ENCODE measurements at regions not wholly inside any gene's neighbourhood (a gene's known extent, or its start where the extent isn't known, plus 50 kb on each side); places are given as distances from the start of the nearest gene placed in this dataset.

DNA sequence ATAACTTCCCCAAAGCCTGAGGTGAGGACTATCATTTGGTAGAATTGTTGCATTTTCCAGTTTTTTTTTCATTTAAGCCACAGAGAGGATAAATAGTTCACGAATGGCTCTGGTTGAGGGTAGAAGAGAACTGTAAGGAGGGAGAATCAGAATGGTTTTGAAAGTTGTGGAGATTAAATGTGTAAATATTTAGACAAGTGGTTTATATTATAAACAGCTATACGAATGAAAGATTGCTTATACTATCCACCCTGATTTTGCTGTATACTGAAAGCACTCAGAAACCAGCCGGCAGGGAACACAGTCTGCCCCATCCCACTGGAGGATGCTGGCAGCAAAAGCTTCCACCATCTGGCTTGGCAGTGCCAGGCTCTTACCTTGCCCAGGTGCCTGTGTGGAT, 341.1 kb downstream of the RAPGEF2 start:
- no peak for DNase-seq (ENCODE audit: low read depth in 2 of 3, low spot score in 1 of 3)

DNA sequence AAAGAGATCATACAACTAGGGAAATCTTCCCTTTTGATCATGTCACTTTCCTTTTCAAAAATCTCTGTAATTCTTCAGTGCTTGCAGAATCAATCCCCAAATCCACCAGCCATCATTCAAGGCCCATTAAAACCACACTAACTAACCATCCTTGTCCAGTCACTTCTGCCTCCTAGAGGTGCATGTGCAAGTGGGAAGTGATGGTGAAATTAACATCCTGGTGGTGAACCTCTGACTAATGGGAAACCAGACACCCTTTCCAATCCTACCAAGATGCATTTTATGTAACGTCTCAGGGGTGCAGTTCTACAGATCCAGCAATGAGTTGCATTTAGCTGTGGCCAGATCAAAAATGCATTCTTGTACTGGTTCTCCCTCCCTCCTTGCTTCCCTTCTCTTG, 341.8 kb downstream of the RAPGEF2 start:
- DNase-seq (ENCODE audit: low read depth in 2 of 3, low spot score in 1 of 3): no peak

DNA sequence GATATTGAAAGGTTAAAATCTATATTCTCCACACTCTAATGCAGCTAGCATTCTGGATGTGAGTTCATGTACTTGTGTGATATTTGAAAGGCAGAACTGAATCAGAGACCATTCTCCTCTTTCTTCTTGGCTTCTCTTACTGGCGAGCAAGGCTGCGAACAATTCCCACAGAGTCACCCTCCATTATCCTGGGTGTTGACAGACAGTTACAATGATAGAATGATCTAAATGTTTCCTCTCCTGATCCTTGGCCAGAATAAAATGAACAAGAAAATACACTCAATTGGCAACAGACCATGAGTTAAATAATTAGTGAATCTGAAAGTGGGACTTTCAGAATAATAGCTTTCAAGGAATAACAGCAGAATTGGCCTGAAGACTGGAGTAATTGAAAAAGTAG, 342.8 kb downstream of the RAPGEF2 start:
- DNase-seq (ENCODE audit: low read depth in 2 of 3, low spot score in 1 of 3): no peak

DNA sequence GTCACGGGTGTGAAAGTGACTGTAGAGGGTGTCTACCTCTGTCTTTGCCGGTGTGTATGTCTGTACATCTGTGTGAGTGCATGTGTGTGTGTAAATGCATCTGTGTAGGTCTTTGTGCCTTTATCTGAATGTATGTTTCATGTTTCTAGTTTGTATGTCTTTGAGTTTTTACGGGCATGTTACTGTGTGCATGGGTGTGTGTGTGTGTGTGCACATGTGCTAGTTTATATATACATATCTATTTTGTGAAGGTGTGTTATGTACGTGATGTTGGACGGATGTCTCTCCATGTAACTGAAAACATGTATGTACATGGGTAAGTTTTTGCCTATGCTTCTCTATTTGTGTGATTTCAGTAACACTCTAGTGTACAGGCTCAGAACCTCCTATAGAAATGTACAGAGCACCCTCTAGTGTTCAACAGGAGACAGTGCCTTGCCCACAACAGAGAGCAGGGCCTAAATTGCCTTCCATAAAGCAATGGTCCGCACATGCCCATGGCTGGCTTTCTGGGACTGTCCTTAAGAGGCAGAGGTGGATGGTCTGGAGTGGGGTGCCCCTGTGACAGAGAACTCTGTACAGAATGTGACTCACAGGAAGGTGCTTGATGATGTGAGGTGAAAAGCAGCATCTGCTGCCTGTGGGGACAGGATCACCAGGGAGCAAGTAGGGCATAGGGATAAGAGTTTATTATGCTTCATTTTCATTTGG, 343.5 kb downstream of the RAPGEF2 start:
- DNase-seq (ENCODE audit: low read depth in 2 of 3, low spot score in 1 of 3): peak in 1 of 3 donors; percentile 32

DNA sequence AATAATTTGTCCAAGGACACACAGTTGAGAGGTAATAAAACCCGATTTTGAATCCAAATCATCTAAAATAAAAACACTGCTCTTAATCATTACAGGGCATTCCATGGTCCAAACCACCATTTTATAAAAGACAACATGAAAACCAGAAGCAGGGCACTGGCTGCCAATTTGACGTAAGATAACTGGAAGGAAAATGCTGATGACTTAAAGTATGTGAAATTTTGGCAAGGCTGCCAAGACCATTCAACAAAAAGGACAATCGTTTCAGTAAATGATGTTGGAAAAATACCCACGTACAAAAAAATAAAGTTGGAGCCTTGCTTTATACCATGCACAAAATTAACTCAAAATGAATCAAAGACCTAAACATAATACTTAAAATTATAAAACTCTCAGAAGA, 344.4 kb downstream of the RAPGEF2 start:
- no peak for DNase-seq (ENCODE audit: low read depth in 2 of 3, low spot score in 1 of 3)

DNA sequence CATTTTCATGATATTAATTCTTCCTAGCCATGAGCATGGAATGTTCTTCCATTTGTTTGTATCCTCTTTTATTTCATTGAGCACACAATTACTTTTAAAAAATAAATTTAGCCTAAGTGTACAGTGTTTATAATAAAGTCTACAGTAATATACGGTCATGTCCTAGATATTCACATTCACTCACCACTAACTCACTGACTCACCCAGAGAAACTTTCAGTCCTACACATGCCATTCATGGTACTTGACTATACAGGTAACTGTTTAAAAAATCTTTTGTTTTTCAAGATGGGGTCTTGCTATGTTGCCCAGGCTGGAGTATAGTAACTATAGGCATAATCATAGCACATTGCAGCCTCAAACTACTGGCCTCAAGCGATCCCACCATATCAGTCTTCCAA, 348.1 kb downstream of the RAPGEF2 start:
- DNase-seq (ENCODE audit: low read depth in 2 of 3, low spot score in 1 of 3): no peak

DNA sequence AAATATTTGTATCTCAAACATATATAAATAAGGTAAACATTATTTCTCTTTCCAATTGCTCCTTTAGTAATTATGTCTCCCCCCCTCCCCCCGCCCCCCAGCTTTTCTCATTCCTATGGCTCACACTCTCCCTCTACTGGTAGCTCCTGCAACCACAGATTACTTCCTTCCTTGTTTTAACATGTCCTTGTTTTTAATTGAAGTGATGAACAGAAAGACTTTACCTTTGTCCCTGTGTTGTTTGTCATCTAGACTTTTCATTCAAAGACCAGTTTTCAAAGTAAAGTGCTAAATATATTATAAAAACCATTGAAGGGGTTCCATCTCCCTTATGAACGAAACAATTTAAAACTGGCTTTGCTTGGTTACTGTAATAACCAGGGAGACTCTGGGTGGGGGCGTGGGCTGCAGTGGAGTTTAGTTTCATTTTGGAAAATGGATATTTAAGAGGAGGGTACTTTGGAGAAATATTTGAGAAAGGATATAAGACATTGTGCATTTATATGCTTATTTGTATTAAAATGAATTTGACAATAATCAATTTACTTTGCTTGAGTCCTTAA, 352.9 kb downstream of the RAPGEF2 start:
- no peak for DNase-seq (ENCODE audit: low read depth in 2 of 3, low spot score in 1 of 3)

DNA sequence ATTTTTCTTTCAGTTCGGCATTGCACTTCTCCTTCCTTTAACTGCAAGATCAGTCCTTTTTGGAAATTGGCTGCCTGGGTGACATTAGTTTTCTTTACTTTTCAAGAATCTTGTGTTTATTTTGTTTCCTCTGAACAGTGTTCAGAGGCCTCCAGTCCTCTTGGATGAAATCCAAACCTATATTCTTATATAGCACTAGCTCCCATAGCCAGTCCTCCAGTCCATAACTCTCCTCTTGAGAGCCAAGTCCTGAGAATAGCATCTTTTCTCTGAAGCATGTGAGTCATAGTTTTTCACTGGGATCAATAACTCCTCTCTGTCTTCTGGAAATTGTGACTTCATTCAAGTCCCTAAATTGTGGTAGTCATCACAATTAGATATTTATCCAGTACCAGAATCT, 357.5 kb downstream of the RAPGEF2 start:
- no peak for DNase-seq (ENCODE audit: low read depth in 2 of 3, low spot score in 1 of 3)

DNA sequence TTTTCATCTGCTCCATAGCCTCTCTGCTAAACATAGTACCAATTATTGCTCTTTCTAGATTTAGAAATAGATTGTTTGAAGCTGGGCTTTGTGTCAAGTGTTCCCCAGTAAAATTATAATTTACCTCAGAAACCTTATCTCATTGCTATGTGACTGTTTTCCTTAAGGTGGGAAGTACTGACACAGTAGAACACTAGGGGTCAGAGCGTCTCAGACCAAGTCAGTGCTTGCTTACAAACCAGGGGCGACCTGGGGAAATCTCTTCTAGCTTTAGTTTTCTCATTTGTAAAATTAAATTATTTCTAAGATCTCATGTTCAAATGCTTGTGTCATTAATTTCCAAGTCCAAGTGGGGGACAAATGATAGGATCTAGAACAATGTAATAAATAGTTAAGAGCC, 360.4 kb downstream of the RAPGEF2 start:
- DNase-seq (ENCODE audit: low read depth in 2 of 3, low spot score in 1 of 3): no peak

DNA sequence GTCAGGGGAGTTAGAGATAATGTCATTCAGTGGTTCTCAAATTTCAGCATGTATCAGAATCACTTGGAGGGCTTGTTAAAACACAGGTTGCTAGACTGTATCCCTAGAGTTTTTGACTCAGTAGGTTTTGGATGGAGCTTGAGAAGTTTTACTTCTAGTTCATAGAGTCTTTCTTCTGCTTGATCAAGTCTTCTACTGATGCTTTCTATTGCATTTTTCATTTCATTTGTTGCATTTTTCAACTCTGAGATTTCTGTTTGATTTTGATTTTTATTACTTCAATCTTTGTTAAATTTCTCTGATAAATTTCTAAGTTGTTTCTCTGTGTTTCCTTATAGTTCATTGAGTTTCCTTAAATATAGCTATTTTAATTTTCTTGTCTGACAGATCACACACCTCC, 361.4 kb downstream of the RAPGEF2 start:
- DNase-seq (ENCODE audit: low read depth in 2 of 3, low spot score in 1 of 3): no peak

DNA sequence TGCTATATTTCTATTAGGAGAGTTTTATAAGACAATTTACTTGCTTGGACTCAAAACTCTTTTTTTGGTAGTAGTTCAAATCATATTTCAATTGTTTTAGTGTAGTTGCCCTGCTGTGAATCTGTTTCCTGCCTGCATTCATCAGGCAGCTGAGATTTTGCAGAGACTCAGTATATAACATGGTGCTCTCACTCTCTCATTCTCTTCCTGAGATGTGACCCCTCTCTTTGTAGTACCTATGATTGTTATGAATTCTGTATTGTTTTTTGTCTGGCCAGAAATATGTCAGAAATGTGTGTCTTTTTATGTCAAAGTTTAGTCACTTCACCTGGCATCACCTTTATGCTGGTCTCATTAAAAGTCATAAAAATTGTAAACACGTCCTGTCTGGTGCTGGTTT, 374.0 kb downstream of the RAPGEF2 start:
- no peak for DNase-seq (ENCODE audit: low read depth in 2 of 3, low spot score in 1 of 3)

DNA sequence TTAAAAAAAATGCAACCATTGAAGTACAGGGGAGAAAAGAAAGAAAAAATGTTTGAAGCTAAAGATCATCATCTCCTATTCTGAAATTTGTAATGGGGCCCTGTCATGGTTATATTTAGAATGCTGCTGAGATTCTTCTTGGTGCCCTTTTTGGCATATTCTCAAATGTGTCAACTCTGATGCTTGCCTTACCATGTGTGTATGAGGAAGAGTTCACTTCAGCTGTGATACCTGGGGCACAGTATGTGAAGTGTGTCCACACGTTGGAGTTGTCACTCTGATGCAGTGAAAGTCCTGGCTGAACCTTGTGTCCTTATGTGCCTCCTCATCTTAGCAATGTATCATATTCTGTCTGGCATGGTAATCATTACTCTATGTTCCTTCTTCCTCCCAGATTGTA, 377.9 kb downstream of the RAPGEF2 start:
- no peak for DNase-seq (ENCODE audit: low read depth in 2 of 3, low spot score in 1 of 3)

DNA sequence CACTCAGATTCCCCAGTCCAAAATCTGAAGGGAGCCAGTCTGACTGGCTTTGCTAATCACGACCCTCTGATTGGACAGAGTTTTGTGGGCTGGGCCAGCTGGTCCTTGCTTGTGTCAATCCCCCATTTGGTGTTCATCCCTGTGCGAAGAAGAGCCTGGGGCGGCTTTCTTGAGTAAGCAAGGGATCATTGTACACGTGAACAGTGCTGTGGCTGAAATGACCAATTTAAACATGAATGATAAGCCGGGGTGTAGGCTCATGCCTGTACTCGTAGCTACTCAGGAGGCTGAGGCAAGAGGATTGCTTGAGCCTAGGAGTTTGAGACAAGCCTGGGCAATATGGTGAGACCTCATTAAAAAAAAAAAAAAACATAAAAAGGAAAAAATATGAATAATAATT, 379.1 kb downstream of the RAPGEF2 start:
- DNase-seq (ENCODE audit: low read depth in 2 of 3, low spot score in 1 of 3): no peak

DNA sequence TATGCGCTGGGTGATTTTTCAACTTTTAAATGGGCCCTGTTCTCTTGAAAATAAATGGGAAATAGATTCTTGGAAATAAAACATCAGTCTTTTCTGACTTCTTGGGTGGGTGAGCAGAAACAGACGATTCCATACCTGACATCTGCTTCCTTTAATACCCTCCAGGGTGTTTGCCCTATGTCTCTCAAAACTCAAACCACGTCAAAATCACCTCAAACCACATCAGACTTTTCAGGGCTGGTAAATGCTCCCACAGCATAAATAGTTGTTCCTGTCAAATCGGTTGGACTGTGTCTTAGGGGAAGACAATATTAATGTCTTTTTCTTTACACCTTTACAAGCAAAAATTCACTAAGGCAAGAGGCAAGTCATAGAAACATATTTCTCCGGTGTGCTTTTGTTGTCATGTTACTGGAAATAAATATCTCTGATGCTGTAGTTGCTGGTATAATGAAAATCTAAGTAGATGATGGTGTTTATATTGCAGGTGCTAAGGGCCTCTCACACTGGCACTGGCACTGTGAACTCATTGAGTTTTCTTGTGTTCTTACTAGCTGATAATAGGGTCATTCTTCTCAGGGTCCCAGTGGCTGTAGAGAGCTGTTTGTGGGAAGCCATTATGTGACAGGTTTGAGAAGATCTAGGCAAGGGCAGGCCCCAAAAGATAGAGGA, 380.4 kb downstream of the RAPGEF2 start:
- DNase-seq (ENCODE audit: low read depth in 2 of 3, low spot score in 1 of 3): no peak

DNA sequence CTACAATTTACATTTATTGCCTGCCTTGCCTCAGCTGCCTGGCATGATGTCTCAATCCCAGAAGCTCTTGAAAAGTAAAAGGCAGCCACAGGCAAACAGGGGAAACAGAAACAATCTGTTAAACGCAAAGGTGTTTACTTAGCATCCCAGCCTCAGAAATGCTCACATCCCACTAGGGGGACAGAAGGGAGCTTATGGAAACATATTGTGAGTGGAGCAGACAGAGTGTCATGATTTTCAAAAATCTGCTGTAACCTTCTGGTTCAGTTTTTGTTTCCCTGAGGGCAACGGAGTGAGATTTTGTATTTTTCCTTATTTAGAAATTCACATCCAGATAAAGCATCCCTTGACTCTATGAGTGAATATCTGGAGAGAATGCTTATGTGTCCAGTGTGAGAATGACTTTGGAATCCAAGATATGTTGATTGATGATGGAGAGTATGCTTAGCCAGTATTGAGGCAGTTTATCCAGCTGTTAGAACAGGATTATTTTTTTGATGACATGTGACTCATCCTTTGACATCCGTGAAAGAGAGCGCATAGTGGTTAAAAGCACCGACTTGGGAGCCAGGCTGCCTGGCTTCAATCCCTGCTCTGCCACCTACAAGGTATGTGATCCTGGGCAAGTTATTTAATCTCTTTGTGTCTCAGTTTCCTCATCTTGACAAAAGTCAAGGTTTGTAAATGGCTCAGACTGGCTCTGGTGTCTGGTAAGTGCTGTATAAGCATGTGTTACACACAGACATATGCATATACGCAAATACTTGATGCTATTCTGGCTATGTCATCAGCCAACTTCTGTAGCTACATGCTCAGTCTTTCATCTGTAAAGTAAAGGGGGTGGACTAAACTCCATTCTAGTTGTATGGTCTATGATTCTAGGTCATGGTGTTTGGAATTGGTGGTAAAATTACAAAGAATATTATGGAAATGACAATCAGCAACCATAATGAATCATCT, 381.2 kb downstream of the RAPGEF2 start:
- DNase-seq (ENCODE audit: low read depth in 2 of 3, low spot score in 1 of 3): no peak

DNA sequence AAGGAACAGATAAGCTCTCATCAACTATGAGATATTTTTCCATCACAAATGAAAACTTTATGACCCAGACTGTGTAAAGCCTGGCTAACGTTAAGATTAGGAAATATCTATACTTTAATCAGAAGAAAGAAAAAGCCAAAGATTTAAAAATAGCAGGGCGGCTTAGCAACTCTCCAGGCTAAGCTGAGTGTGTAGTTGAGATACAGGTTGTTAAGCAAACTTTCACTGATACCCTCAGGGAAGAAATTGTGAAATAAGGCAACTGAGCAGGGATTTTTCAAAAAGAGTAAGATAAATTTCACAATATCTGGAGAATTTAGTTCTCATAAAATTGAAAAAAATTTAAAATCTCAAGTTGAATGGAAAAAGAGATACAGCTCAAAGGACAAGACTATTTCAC, 382.0 kb downstream of the RAPGEF2 start:
- no peak for DNase-seq (ENCODE audit: low read depth in 2 of 3, low spot score in 1 of 3)

DNA sequence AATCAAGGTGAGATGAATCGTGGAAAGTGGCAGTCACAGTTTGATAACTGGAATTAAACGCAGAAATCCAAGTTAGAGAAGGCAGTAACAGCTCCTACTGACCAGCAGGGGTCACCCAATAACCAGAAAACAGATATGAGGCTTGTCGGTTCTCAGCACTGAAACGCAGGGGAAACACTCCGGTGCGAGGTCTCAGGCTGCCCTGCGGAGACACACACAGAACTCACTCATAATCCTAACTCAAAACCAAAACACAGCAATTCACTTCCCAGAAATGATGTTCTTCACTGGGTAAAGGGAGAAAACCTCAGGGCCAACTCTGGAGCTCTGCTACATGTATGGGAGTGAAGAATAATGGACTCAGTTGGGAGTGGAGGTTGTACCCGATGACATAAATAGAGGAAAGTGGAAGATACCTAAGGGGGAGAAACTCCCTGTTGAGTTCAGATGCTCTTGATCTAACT, 384.4 kb downstream of the RAPGEF2 start:
- DNase-seq (ENCODE audit: low read depth in 2 of 3, low spot score in 1 of 3): peak in 2 of 3 donors; percentile 3 to 15

DNA sequence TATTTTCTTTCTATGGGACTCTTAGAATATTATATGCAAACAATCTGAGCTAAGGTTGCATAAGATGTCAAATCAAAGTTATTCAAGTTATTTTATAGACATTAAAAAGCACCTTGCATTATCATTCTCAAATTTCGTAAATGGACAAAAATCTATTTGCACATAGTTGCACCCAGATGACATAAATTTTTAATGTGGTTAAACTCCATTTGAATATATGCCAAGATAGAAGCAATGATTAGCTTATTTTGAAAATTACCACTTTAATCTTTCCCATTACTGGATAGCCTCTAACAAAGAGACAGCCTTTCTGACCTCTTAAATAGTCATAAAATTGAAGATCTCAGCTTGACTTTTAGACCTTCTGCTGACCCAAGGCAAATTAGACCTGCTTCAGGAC, 386.8 kb downstream of the RAPGEF2 start:
- DNase-seq (ENCODE audit: low read depth in 2 of 3, low spot score in 1 of 3): no peak

DNA sequence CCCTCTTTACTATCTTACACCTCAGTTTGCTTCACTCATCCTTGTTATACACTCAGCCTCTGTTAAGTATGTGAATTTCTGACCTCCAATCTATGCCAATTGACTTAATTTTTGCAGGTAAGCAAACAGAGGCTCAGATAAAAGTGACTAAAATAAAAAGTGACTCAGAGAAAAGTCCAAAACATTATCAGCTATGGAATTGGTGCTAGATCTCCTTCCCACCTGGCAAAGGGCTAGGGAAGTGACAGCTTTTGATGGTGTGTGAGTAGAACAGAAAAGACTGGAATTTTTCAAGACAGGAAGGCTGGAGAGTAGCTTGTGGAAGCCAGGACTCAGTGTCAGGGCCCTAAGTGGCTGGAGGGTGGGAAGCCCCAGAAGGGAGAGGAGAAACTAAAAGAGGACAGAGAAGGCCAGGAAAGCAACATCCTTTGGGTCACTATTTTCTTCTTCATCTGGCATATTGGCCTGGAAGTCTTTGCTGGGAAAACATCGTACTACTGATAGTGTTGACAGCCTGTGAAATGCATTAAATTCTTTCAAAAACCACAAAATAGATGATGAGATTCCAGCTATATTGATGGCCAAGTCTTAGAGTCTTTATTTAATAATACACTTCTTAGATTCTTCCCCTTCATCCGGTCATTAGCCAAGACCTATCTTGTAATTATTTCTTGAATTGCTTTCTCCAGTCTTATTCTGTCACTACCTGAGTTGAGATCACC, 392.8 kb downstream of the RAPGEF2 start:
- no peak for DNase-seq (ENCODE audit: low read depth in 2 of 3, low spot score in 1 of 3)

DNA sequence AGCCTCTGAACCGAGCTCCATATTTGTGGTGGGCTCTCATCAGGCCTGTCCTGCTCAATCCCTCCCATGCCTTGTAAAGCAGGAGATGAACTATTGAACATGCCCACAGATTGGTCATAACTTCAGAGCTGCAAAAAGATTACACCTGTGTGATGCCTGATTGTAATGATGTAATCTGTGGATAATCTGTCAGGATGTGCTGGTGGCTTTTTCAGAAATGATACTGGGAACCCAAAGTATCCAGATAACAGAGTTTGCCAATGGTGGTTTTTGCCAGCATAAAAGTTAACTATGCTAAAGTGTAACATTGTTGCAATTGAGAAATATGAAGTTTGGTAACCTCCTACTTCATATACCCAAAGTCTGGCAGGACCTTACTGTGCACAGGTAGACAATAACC, 393.4 kb downstream of the RAPGEF2 start:
- no peak for DNase-seq (ENCODE audit: low read depth in 2 of 3, low spot score in 1 of 3)

DNA sequence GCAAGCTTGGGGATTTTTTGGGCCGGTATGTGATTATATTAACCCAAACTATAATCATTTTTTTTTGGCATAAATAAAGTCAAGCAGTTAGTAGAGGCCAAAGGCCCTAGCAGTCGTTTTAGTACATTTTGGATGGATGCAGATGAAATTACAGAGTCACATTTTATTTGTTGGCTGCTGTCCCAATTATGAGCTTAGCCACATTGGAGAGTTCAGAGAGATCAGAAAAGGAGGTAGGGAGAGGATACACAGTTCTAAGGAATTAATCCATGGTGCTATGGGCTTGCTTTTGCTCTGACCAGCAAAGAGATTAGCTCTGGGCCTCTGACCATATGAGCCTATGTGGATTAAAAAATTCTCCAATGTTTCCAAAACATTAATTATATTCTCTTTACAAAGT, 395.1 kb downstream of the RAPGEF2 start:
- DNase-seq (ENCODE audit: low read depth in 2 of 3, low spot score in 1 of 3): no peak

Measured in stimulated activated CD4-positive, alpha-beta T cell treated with anti-CD3 and anti-CD28 coated beads, Interleukin-12 subunit alpha, Interleukin-12 subunit beta, amount 100 ng/mL, for 48 hours (primary cell).